SH-SY5Y (cell line): ENCODE measurements at regions not wholly inside any gene's neighbourhood (a gene's known extent, or its start where the extent isn't known, plus 50 kb on each side); places are given as distances from the start of the nearest gene placed in this dataset.

Experiments
- GATA2 ChIP-seq: IDR thresholded peaks from 2 replicates; pipeline ENCODE4 v1.6.1; 2011; ENCODE audit warnings: mild to moderate bottlenecking, low read depth, low read length
- GATA3 ChIP-seq: IDR thresholded peaks from 2 replicates; pipeline ENCODE4 v1.6.1; 2011; ENCODE audit warnings: low read depth, mild to moderate bottlenecking, low read length, moderate library complexity

DNA sequence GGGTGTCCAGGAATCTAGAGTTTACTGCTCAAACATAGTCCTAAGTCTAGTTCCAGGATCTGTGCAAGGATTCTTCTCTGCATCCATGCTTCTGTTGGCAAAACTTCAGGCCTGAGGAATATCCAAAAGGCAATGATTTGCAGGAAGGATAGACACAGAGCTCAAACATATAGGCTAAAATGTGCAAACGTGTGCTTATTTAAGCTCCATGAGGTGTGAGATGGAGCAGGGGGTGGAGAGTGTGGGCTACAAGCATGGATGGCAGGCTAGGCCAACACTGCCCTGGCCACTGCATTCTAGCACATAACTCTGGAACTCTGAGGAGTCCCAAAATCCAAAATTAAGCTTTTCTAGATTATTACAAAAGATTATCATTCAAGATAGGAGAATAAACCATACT lies 301.1 kb downstream of the PAX3 start:
- TF ChIP-seq GATA3 (no peak), GATA2 (no peak)

DNA sequence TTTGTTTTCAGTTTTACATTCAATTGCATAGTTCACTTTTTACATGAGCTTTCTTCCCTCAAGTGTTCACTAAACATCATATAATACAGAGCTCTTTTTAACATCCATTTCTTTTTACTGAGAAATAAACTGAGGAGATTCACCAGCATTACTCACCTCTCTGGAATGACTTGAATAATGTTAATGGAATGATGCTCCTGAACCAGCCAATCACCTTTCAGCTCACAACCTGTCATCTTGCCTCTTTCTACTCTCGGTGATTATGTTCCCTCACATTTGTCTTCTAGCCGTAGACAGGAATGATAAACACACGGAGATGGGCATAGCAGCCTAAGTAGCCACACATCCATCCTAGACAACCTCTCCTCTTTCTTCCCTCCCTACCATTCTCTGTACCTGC lies 301.7 kb downstream of the PAX3 start:
- TF ChIP-seq GATA2 = no peak
- no peak for TF ChIP-seq GATA3

GRCh38 chr2:221994926-221995325 lies 303.9 kb downstream of the PAX3 start:
- no peak for TF ChIP-seq GATA2
- TF ChIP-seq GATA3 = no peak

DNA sequence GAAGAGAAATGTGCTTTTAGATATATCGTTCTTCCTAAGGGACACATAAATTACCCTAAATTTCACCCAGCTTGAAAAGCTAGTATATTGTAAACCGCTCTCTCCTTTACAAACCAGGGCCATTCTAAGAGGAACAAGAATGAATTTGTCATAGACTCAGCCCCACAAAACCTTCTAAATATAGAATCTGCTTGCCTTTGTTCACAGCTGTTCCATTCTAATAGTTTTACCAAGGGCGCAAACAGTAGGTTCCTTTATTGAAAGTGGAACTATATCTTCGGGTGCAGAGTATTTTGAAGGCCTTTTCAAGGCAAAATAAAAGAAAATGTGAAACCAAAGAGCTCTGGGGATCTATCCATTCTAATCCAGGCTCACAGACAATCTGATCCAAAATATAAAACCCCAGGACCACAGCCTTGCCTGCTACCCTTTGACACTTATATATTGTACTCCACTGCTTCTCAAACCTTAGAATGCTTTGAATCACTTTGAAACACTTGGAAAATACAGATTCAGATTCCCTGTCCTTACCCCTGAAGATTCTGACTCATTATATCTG lies 316.8 kb downstream of the PAX3 start:
- no peak for TF ChIP-seq GATA2
- no peak for TF ChIP-seq GATA3

GRCh38 chr2:221975151-221975550 lies 323.6 kb downstream of the PAX3 start:
- TF ChIP-seq GATA2 (no peak), GATA3 (no peak)

- TF ChIP-seq GATA2 (no peak), GATA3 (no peak)
Measured at GRCh38 chr2:221973902-221974301, 324.9 kb downstream of the PAX3 start.

DNA sequence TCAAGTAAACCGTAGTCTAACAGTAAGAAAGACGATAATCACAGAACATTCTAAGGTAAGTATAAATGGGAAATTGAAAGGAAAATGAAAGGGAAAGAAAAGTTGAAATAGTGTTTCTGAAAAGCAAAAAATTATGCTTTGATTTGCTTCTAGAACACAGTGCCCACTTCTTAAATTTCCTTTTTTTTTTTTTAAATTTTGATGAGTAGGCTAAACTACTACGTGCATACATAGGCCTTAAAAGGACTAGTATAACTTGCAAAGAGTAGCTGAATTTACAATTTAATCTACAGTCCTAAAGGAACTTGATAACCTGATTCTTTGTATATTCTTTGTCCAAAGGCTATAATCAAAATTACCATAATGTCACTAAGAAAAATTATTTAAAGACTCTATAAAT lies 325.3 kb downstream of the PAX3 start:
- TF ChIP-seq GATA2 (no peak), GATA3 (no peak)

DNA sequence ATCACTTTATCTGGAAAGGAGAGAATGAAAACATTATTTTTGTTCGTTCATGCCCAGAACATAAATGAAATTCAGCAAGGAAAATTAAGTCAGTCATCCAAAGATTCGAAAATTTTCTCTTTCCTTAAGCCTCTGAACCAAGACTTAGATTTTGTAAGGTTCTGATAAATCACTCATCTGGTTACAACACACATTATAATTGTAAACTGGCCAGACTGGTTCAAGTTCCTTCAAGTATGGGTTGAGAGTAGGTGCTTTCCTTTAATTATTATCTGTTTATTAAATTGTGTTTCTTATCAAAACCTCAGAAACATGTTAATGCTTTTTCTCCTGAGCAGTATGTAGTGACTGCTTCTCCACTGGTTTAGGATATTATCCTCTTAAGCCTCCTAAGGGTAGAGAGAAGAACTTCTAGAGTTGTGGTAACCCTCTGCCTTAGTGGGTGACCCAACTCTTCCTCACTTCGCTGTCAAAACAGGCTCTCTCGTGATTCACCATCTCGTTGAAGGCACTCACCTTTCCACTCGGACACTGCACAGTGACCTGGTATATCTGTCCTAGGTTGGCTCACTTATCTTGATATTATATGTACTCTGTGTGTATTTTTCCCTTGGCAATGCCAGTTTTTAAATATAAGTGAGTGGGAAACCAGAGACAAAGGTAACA lies 325.9 kb downstream of the PAX3 start:
- TF ChIP-seq GATA3 (no peak), GATA2 (no peak)

DNA sequence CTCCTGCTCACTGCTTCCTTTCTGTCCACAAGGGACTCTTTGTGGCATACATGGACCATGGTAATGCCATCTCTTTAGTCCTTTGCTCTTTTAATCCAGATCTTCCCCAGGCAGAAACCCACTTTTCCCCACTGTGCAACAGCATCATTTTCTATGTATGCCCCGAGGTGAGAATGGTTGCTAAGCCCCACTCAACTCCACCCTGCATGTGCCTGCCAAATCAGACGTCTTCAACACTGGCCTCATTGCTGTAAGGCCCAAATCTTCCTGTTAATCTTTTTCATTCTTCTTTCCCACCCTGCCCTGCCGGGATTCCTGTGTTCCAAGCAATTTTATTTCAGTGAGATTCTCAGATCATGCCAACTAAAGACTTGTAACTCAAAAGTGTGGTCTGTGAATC lies 328.4 kb downstream of the PAX3 start:
- TF ChIP-seq GATA2 (no peak), GATA3 (no peak)

GRCh38 chr2:221969830-221970144 lies 329.0 kb downstream of the PAX3 start:
- TF ChIP-seq GATA2 = no peak
- no peak for TF ChIP-seq GATA3

- TF ChIP-seq GATA2 = no peak
- no peak for TF ChIP-seq GATA3
Measured at GRCh38 chr2:221969087-221969829, 329.5 kb downstream of the PAX3 start.

DNA sequence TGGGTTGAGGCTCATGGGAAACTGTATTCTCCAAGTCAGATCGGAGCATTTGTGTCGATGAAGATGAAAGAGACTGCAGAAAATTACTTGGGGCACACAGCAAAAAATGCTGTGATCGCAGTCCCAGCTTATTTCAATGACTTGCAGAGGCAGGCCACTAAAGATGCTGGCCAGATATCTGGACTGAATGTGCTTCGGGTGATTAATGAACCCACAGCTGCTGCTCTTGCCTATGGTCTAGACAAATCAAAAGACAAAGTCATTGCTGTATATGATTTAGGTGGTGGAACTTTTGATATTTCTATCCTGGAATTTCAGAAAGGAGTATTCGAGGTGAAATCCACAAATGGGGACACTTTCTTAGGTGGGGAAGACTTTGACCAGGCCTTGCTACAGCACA lies 336.6 kb downstream of the PAX3 start:
- TF ChIP-seq GATA3 = no peak
- no peak for TF ChIP-seq GATA2

- TF ChIP-seq GATA3 (no peak), GATA2 (no peak)
Measured at GRCh38 chr2:221961561-221961960, 337.2 kb downstream of the PAX3 start.

DNA sequence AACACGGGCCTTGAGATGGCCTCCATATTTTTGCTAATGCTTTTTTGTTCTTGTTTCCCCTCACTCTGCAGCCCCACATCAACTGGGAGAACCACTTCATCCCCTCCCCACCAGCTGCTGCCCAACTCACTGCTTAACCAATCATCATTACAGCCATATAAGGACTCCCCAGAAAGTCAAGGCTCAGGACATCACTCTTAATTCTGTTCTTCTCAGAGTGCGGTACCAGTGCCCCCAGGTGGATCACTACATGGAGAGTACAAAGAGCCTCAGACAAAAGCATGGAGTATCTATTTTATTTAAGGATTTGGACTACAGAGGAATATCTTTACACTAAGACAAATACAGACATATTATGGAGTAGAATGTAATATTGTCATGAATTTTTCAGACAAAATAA lies 340.6 kb downstream of the PAX3 start:
- TF ChIP-seq GATA3 (no peak), GATA2 (no peak)

- TF ChIP-seq GATA2 (no peak), GATA3 (no peak)
Measured at GRCh38 chr2:221948076-221948475, 350.7 kb downstream of the PAX3 start.

GRCh38 chr2:221943076-221943810 lies 355.6 kb downstream of the PAX3 start:
- TF ChIP-seq GATA3 (no peak), GATA2 (no peak)
